ENCODE measurements at regions not wholly inside any gene's neighbourhood (a gene's known extent, or its start where the extent isn't known, plus 50 kb on each side); places are given as distances from the start of the nearest gene placed in this dataset.
A peak's percentile ranks its signal among the peaks of the same experiment; 100 is the strongest.

DNA sequence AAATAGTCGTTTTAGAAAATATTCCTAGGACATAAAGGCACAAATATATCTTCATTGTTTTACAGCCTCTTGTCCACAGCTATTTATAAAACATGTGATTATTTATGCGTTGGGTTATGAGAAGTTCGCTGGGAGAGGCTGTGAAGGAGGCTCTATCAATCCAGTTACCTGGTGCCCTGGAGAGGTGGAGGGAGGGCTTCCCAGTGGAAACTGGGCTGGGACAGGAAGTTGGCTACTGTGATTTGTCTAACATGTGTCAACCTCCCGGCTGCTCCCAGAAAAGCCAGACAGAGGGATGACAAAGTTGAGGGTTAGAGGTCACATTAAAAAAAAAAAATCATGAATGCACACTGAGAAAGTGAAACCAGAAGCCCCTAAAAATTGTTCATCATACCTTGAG is 346.5 kb downstream of the ZNF536 start:
- H3K27ac ChIP-seq: peak overlapping the region; percentile 50 to 88 (median 80)
- H3K27me3 ChIP-seq: no peaks in the 10 kb centered on the region
- WGBS, 2 donors (ENCODE audit: low coverage in 1 of 2): 14 to 19% methylated on average over 4 of the region's 4 CpGs
- peak overlapping the region; percentile 65 to 69 for H3K4me3 ChIP-seq
- H3K9me3 ChIP-seq: no peaks in the 10 kb centered on the region
- H3K4me1 ChIP-seq: peaks cover 0 to 22% (median 0%) of the 10 kb centered on the region in 3 donors
- no peaks in the 10 kb centered on the region for H3K36me3 ChIP-seq
- TF ChIP-seq POLR2A (IDR thresholded peaks at IDR 0.05) (no peak), POLR2AphosphoS5 (IDR thresholded peaks at IDR 0.05) (no peak), EP300 (IDR thresholded peaks at IDR 0.05) (no peak)
- TF ChIP-seq, protein P1, sequence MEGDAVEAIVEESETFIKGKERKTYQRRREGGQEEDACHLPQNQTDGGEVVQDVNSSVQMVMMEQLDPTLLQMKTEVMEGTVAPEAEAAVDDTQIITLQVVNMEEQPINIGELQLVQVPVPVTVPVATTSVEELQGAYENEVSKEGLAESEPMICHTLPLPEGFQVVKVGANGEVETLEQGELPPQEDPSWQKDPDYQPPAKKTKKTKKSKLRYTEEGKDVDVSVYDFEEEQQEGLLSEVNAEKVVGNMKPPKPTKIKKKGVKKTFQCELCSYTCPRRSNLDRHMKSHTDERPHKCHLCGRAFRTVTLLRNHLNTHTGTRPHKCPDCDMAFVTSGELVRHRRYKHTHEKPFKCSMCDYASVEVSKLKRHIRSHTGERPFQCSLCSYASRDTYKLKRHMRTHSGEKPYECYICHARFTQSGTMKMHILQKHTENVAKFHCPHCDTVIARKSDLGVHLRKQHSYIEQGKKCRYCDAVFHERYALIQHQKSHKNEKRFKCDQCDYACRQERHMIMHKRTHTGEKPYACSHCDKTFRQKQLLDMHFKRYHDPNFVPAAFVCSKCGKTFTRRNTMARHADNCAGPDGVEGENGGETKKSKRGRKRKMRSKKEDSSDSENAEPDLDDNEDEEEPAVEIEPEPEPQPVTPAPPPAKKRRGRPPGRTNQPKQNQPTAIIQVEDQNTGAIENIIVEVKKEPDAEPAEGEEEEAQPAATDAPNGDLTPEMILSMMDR (IDR thresholded peaks at IDR 0.05): no peak
- no peak for ATAC-seq

DNA sequence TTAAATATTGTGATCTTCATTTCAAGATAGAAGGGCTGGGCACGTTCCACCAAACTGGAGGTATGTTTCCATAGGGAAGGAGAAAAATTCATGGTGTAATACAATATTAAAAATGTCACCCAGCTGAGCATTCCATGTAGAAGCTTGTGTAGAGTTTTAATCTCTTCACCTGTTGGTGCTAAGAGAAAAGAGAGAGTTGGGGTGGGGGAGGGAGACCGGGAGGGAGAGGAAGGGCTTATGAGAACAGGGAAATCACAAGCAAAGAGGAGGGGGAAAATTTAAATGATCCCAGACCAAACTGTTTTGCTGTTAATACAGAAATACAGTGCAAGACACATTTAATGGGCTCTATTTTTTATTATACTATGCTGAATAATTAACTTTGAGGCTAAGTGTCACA is 345.8 kb downstream of the ZNF536 start:
- no peak overlapping the region for H3K4me3 ChIP-seq
- no peaks in the 10 kb centered on the region for H3K36me3 ChIP-seq
- 75 to 90% methylated on average over 1 to 2 of the region's 2 CpGs for WGBS, 2 donors (ENCODE audit: low coverage in 1 of 2)
- no peak overlapping the region for H3K27ac ChIP-seq
- no peak for ATAC-seq
- H3K27me3 ChIP-seq: no peaks in the 10 kb centered on the region
- H3K9me3 ChIP-seq: no peaks in the 10 kb centered on the region
- TF ChIP-seq POLR2AphosphoS5 (IDR thresholded peaks at IDR 0.05) (no peak), EP300 (IDR thresholded peaks at IDR 0.05) (no peak), POLR2A (IDR thresholded peaks at IDR 0.05) (no peak)
- TF ChIP-seq, protein P1 (IDR thresholded peaks at IDR 0.05): no peak
- peaks cover 0 to 22% (median 0%) of the 10 kb centered on the region in 3 donors for H3K4me1 ChIP-seq

GRCh38 chr19:30717381-30717780 is 345.2 kb downstream of the ZNF536 start:
- no peak for ATAC-seq
- H3K4me3 ChIP-seq: no peak overlapping the region
- no peak for TF ChIP-seq EP300 (IDR thresholded peaks at IDR 0.05)
- H3K4me1 ChIP-seq: peaks cover 0 to 22% (median 0%) of the 10 kb centered on the region in 3 donors
- H3K36me3 ChIP-seq: no peaks in the 10 kb centered on the region
- 90% methylated on average over 5 of the region's 5 CpGs for WGBS, 2 donors (ENCODE audit: low coverage in 1 of 2)
- H3K27ac ChIP-seq: no peak overlapping the region
- no peaks in the 10 kb centered on the region for H3K27me3 ChIP-seq
- H3K9me3 ChIP-seq: no peaks in the 10 kb centered on the region

DNA sequence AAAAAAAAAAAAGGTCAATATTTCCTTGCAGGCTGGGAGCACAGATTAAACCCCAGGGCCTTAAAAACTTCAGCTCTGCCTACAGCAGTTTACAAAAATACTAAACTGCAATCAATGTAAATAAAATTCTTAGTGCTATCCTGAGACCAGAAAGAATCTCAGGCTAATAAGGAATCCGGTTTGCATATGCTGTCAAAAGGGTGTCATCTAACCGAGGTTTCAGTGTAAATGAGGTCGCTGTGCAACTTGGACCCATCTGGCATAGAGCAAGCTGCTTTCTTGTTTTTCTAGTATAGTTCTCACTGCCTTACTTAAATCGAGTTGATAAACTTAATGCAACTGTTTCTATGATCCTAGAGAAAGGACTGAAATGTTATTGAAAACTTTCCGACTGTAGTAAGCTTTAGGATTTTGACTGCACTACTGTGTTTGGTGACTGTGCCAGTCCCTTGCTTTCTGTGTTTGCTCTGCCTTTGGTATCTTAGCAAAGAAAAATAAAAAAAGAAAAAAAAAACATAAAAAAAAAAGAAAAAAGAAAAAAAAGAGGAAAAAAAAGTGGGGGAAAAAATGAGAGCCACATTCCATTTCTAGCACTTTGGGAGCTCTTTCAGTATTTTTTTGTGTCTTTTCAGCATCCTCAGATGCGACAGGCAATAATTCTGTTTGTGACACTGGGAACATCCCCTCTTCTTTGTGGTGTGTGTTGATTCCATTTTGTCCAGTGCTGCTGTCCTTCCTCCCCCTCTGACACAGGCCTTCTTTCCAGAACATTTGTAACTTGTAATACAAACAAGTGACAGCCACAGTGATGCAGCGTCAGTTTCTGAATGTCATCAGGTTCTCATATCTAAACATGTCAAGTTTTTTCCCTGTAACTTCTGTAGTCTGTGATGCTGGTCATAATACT is 340.5 kb downstream of the ZNF536 start:
- no peaks in the 10 kb centered on the region for H3K36me3 ChIP-seq
- 32 to 63% methylated on average over 6 to 7 of the region's 7 CpGs for WGBS, 2 donors (ENCODE audit: low coverage in 1 of 2)
- ATAC-seq: no peak

GRCh38 chr19:30711826-30712225 is 339.6 kb downstream of the ZNF536 start:
- H3K9me3 ChIP-seq: no peaks in the 10 kb centered on the region
- no peak overlapping the region for H3K27ac ChIP-seq
- ATAC-seq: no peak
- no peaks in the 10 kb centered on the region for H3K27me3 ChIP-seq
- H3K36me3 ChIP-seq: no peaks in the 10 kb centered on the region
- H3K4me1 ChIP-seq: no peaks in the 10 kb centered on the region
- TF ChIP-seq EP300 (IDR thresholded peaks at IDR 0.05) (no peak), POLR2A (IDR thresholded peaks at IDR 0.05) (no peak), POLR2AphosphoS5 (IDR thresholded peaks at IDR 0.05) (no peak)
- TF ChIP-seq, protein P1 (IDR thresholded peaks at IDR 0.05): no peak
- WGBS, 2 donors (ENCODE audit: low coverage in 1 of 2): 91 to 95% methylated on average over 4 of the region's 4 CpGs
- H3K4me3 ChIP-seq: no peak overlapping the region

More for the DNA sequence above, 340.5 kb downstream of the ZNF536 start:
- no peaks in the 10 kb centered on the region for H3K4me1 ChIP-seq
- H3K9me3 ChIP-seq: no peaks in the 10 kb centered on the region
- TF ChIP-seq POLR2A (IDR thresholded peaks at IDR 0.05) (no peak), POLR2AphosphoS5 (IDR thresholded peaks at IDR 0.05) (no peak), EP300 (IDR thresholded peaks at IDR 0.05) (no peak)
- TF ChIP-seq, protein P1 (IDR thresholded peaks at IDR 0.05): no peak
- H3K27ac ChIP-seq: no peak overlapping the region
- no peak overlapping the region for H3K4me3 ChIP-seq
- no peaks in the 10 kb centered on the region for H3K27me3 ChIP-seq

Data from gastroesophageal sphincter (tissue), 4 donors.